Liver (tissue), 3 donors: ENCODE measurements at regions not wholly inside any gene's neighbourhood (a gene's known extent, or its start where the extent isn't known, plus 50 kb on each side); places are given as distances from the start of the nearest gene placed in this dataset.

Source experiments
- ATF3 ChIP-seq: IDR thresholded peaks from 2 replicates; pipeline ENCODE4 v1.6.1; 2016; ENCODE audit warnings: antibody characterized with exemption
- CTCF ChIP-seq: fragments of 150-350 bp; IDR thresholded peaks from 2 replicates; pipeline ENCODE4 v1.5.1; 2017; ENCODE audit warnings: improper control_type of control experiment, low read depth, low read length; ENCODE audit not compliant: missing input control
- EGR1 ChIP-seq, 2 donors: IDR thresholded peaks; 2 replicates each; pipeline ENCODE4 v1.6.1; 2016 to 2018; ENCODE audit warnings: antibody characterized with exemption in 2 of 2, low read depth in 2 of 2
- GABPA ChIP-seq, 2 donors: IDR thresholded peaks in 1 of 2; conservative IDR thresholded peaks in 1 of 2; 2 replicates each; pipeline ENCODE4 v1.6.1; 2016; ENCODE audit warnings: antibody characterized with exemption in 2 of 2, mild to moderate bottlenecking in 1 of 2, moderate library complexity in 1 of 2
- MAX ChIP-seq: IDR thresholded peaks from 2 replicates; pipeline ENCODE4 v1.6.1; 2016; ENCODE audit warnings: antibody characterized with exemption
- RAD21 ChIP-seq, 2 donors: IDR thresholded peaks; 2 replicates each; pipeline ENCODE4 v1.6.1; 2016; ENCODE audit warnings: antibody characterized with exemption in 2 of 2, mild to moderate bottlenecking in 2 of 2
- REST ChIP-seq: IDR thresholded peaks from 2 replicates; pipeline ENCODE4 v1.6.1; 2016; ENCODE audit warnings: antibody characterized with exemption, mild to moderate bottlenecking
- RXRA ChIP-seq, 2 donors: IDR thresholded peaks; 2 replicates each; pipeline ENCODE4 v1.6.1; 2017 to 2018; ENCODE audit warnings: antibody characterized with exemption in 2 of 2, mild to moderate bottlenecking in 1 of 2
- SP1 ChIP-seq: IDR thresholded peaks from 2 replicates; pipeline ENCODE4 v1.6.1; 2018; ENCODE audit warnings: antibody characterized with exemption, mild to moderate bottlenecking
- TAF1 ChIP-seq: conservative IDR thresholded peaks from 2 replicates; pipeline ENCODE4 v1.6.1; 2016; ENCODE audit warnings: antibody characterized with exemption, mild to moderate bottlenecking
- YY1 ChIP-seq: IDR thresholded peaks from 2 replicates; pipeline ENCODE4 v1.6.1; 2016; ENCODE audit warnings: antibody characterized with exemption, mild to moderate bottlenecking
- ZBTB33 ChIP-seq: IDR thresholded peaks from 2 replicates; pipeline ENCODE4 v1.6.1; 2016; ENCODE audit warnings: antibody characterized with exemption
- donor health status: healthy.
- donor health status: healthy.

- no peak for TF ChIP-seq CTCF
- TF ChIP-seq MAX: no peak
- no peak for TF ChIP-seq REST
- TF ChIP-seq RXRA (IDR thresholded peaks at IDR 0.05): no peak
- TF ChIP-seq RAD21 (IDR thresholded peaks at IDR 0.05): no peak
- no peak for TF ChIP-seq SP1
- no peak for TF ChIP-seq YY1
- no peak for TF ChIP-seq GABPA (IDR thresholded peaks at IDR 0.05 in 1 of 2, conservative IDR thresholded peaks at IDR 0.05 in 1 of 2)
- TF ChIP-seq TAF1: no peak
- no peak for TF ChIP-seq ATF3
- TF ChIP-seq EGR1 (IDR thresholded peaks at IDR 0.05; ENCODE audit: low read depth in 2 of 2): no peak
- TF ChIP-seq ZBTB33: no peak
Measured at GRCh38 chr1:182280504-182280900, 111.1 kb downstream of the GLUL start.
